ENCODE measurements at regions not wholly inside any gene's neighbourhood (a gene's known extent, or its start where the extent isn't known, plus 50 kb on each side); places are given as distances from the start of the nearest gene placed in this dataset.
"Not testable (repeated sequence)": the region's sequence is repeated elsewhere in the genome, so short reads cannot be mapped to it uniquely, and the experiment has no call there.

DNA sequence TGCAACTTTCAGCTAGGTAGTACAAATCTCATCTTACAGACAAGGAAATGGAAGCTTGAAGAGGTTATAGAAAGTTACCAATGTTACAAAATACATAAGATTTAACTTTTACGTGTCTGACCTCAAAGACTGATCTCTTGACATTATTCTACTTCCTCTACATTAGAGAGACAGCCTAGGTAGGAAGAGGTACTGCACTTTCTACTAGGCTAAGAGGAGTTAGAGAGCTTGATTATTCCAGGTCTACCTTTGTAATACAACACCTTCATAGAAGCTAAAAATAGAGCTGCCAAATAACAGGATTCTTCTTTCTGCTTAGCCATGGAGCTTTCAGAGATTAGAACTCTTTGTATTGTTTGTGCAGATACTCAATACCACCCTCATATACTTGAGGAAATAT is 147.6 kb upstream of the NPY2R start:
- no peak overlapping the region for H3K27ac Mint-ChIP-seq (ENCODE audit: unreplicated experiment)
- H3K9me3 Mint-ChIP-seq = no peaks in the 10 kb centered on the region
- peaks cover 3% of the 10 kb centered on the region for H3K4me1 Mint-ChIP-seq
- no peaks in the 10 kb centered on the region for H3K27me3 Mint-ChIP-seq (ENCODE audit: low read depth)
- no peaks in the 10 kb centered on the region for H3K36me3 Mint-ChIP-seq (ENCODE audit: low read depth)
- no peak for DNase-seq (ENCODE audit: low read depth, low spot score)
- H3K4me3 Mint-ChIP-seq = no peak overlapping the region
- no peak for TF ChIP-seq CTCF (conservative IDR thresholded peaks at IDR 0.05)

DNA sequence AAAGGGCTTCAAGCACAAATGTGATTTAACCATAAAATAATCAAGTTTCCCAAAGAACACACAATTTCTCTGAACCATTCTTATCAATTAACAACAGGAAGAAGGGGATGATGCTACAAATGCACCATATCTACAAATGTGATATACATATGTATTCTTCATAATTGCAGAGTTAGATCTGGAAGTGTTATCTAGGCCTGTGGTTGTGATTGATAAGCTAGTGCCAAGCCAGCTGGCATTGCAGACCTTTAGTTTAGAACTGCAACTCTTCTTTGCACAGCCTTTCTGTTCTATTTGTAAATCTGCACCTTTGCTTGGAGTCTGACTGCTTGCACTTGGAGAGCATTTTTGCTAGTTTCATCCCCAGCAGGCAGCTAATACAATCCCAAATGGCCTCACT is 145.5 kb upstream of the NPY2R start:
- TF ChIP-seq CTCF (conservative IDR thresholded peaks at IDR 0.05) = no peak
- Mint-ChIP-seq H3K4me1 (peaks cover 3% of the 10 kb centered on the region), H3K27ac (ENCODE audit: unreplicated experiment) (no peak overlapping the region), H3K4me3 (no peak overlapping the region), H3K9me3 (no peaks in the 10 kb centered on the region), H3K36me3 (ENCODE audit: low read depth) (no peaks in the 10 kb centered on the region), H3K27me3 (ENCODE audit: low read depth) (no peaks in the 10 kb centered on the region)
- no peak for DNase-seq (ENCODE audit: low read depth, low spot score)

GRCh38 chr4:155064934-155065333 is 143.5 kb upstream of the NPY2R start:
- not testable (repeated sequence) for H3K27me3 Mint-ChIP-seq (ENCODE audit: low read depth); H3K9me3 Mint-ChIP-seq; H3K36me3 Mint-ChIP-seq (ENCODE audit: low read depth)

DNA sequence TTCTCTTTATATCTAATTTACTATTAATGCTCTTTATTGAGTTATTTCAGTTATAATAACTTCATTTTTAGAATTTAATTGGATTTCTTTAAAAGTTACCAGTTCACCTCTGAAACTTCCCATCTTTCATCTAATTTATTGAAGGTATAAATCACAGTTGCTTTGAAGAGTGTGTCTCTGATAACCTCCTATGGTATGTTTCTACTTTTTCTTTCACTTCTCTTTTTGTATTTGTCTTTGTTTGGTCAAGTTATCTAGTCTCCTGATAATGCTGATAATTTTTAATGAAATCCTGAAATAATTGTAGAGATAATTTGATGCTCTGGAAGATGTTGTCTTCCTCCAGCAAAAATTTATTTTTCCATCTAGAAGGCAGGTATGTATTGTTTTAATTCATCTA is 141.6 kb upstream of the NPY2R start:
- Mint-ChIP-seq H3K36me3 (ENCODE audit: low read depth) (no peaks in the 10 kb centered on the region), H3K4me1 (no peaks in the 10 kb centered on the region), H3K27me3 (ENCODE audit: low read depth) (no peaks in the 10 kb centered on the region), H3K4me3 (no peak overlapping the region), H3K9me3 (no peaks in the 10 kb centered on the region), H3K27ac (ENCODE audit: unreplicated experiment) (no peak overlapping the region)
- DNase-seq (ENCODE audit: low read depth, low spot score) = no peak
- TF ChIP-seq CTCF (conservative IDR thresholded peaks at IDR 0.05) = no peak

More at GRCh38 chr4:155064934-155065333, 143.5 kb upstream of the NPY2R start:
- not testable (repeated sequence) for H3K4me3 Mint-ChIP-seq; DNase-seq (ENCODE audit: low read depth, low spot score); H3K27ac Mint-ChIP-seq (ENCODE audit: unreplicated experiment); H3K4me1 Mint-ChIP-seq

DNA sequence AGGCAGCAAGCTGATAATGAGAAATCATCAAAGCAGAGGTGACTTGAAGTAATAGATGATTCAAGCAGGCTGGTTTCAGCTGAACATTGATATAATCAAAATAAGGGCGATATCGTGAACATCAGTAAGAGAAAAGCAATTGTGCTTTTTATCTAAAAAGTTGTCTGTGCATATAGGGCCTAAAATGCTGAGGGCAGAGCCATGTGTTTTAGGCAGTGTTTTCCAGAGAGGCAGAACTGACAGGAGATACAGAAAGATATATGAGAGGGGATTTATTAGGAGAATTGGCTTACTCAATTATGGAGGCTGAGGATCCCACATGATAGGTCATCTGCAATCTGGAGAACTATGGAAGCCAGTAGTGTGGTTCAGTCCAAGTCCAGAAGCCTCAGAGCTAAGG is 136.5 kb upstream of the NPY2R start:
- no peak for DNase-seq (ENCODE audit: low read depth, low spot score)
- H3K4me1 Mint-ChIP-seq = no peaks in the 10 kb centered on the region
- no peaks in the 10 kb centered on the region for H3K36me3 Mint-ChIP-seq (ENCODE audit: low read depth)
- H3K9me3 Mint-ChIP-seq = no peaks in the 10 kb centered on the region
- H3K27me3 Mint-ChIP-seq (ENCODE audit: low read depth) = no peaks in the 10 kb centered on the region
- H3K27ac Mint-ChIP-seq (ENCODE audit: unreplicated experiment) = no peak overlapping the region
- H3K4me3 Mint-ChIP-seq = no peak overlapping the region
- no peak for TF ChIP-seq CTCF (conservative IDR thresholded peaks at IDR 0.05)

DNA sequence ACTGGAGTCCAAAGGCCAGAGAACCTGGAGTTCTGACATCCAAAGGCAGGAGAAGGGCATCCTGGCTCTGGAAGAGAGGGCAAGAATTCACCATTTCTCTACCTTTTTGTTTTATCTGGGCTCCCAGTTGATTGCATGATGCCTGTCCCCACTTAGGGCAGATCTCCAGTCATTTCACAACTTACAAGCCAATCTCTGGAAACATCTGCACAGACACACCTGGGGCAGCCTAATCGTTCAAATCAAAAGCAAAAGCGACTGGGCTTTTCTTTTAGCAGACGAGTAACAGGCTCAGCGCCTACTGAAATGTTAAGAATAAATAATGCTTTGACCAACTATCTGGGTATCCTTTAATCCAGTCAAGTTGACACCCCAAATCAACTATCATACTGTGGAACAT is 136.0 kb upstream of the NPY2R start:
- no peak overlapping the region for H3K27ac Mint-ChIP-seq (ENCODE audit: unreplicated experiment)
- no peak for TF ChIP-seq CTCF (conservative IDR thresholded peaks at IDR 0.05)
- no peaks in the 10 kb centered on the region for H3K36me3 Mint-ChIP-seq (ENCODE audit: low read depth)
- no peaks in the 10 kb centered on the region for H3K27me3 Mint-ChIP-seq (ENCODE audit: low read depth)
- no peaks in the 10 kb centered on the region for H3K4me1 Mint-ChIP-seq
- H3K4me3 Mint-ChIP-seq = no peak overlapping the region
- no peak for DNase-seq (ENCODE audit: low read depth, low spot score)
- H3K9me3 Mint-ChIP-seq = no peaks in the 10 kb centered on the region
